ENCODE measurements at regions not wholly inside any gene's neighbourhood (a gene's known extent, or its start where the extent isn't known, plus 50 kb on each side); places are given as distances from the start of the nearest gene placed in this dataset.

DNA sequence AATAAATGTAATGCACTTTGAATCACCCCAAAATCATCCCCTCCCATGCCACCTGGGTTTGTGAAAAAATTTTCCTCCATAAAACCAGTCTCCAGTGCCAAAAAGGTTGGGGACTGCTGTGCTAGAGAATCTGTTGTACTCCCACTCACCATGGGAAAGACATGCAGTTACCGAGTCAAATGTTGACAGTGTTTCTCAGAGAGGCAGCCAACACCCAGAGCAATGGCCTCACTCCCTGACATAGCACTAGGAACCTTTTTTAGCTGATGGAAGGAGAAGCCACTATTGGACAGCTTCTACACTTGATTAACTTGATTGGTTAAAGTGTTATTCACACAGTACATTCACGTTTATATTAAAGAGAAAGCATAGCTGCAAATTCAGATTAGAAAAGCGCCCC lies 59.8 kb upstream of the MANEA start:
- peaks cover 4% of the 10 kb centered on the region for H3K27me3 Mint-ChIP-seq (ENCODE audit: insufficient read depth, low read depth, poor library complexity)
- no peak for ATAC-seq
- H3K4me3 Mint-ChIP-seq, result no peak overlapping the region
- TF ChIP-seq NANOG (IDR thresholded peaks at IDR 0.05; ENCODE audit: borderline replicate concordance) (no peak), ZNF114 (CRISPR knock-in tag; IDR thresholded peaks at IDR 0.05) (no peak), CREB1 (CRISPR knock-in tag; IDR thresholded peaks at IDR 0.05; ENCODE audit: low read depth) (no peak), ZNF331 (CRISPR knock-in tag; IDR thresholded peaks at IDR 0.05; ENCODE audit: low read depth) (no peak)
- TF ChIP-seq, protein P1, sequence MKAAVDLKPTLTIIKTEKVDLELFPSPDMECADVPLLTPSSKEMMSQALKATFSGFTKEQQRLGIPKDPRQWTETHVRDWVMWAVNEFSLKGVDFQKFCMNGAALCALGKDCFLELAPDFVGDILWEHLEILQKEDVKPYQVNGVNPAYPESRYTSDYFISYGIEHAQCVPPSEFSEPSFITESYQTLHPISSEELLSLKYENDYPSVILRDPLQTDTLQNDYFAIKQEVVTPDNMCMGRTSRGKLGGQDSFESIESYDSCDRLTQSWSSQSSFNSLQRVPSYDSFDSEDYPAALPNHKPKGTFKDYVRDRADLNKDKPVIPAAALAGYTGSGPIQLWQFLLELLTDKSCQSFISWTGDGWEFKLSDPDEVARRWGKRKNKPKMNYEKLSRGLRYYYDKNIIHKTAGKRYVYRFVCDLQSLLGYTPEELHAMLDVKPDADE (IDR thresholded peaks at IDR 0.05), result no peak
- TF ChIP-seq, protein P2, sequence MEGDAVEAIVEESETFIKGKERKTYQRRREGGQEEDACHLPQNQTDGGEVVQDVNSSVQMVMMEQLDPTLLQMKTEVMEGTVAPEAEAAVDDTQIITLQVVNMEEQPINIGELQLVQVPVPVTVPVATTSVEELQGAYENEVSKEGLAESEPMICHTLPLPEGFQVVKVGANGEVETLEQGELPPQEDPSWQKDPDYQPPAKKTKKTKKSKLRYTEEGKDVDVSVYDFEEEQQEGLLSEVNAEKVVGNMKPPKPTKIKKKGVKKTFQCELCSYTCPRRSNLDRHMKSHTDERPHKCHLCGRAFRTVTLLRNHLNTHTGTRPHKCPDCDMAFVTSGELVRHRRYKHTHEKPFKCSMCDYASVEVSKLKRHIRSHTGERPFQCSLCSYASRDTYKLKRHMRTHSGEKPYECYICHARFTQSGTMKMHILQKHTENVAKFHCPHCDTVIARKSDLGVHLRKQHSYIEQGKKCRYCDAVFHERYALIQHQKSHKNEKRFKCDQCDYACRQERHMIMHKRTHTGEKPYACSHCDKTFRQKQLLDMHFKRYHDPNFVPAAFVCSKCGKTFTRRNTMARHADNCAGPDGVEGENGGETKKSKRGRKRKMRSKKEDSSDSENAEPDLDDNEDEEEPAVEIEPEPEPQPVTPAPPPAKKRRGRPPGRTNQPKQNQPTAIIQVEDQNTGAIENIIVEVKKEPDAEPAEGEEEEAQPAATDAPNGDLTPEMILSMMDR (conservative IDR thresholded peaks at IDR 0.05; ENCODE audit: low read depth in 2 of 2), result no peak
- H3K9me2 ChIP-seq (ENCODE audit: insufficient read depth), result no peaks in the 10 kb centered on the region
- H4K20me1 ChIP-seq (replicated peaks; ENCODE audit: insufficient read depth), result no peaks in the 10 kb centered on the region
- H3K79me2 ChIP-seq (replicated peaks; ENCODE audit: insufficient read depth), result no peaks in the 10 kb centered on the region
- H3K27ac Mint-ChIP-seq, result no peak overlapping the region
- no peak for DNase-seq (ENCODE audit: low spot score)
- H3K36me3 Mint-ChIP-seq (ENCODE audit: low read depth), result peaks cover 6% of the 10 kb centered on the region; the same call in 2 of the 3 replicates
- H3K27ac ChIP-seq (ENCODE audit: low read depth), result no peak overlapping the region
- H3K27me3 ChIP-seq (ENCODE audit: insufficient read depth), result no peaks in the 10 kb centered on the region
- no peak overlapping the region for H2AFZ ChIP-seq
- no peak overlapping the region for H3K4me2 ChIP-seq
- peaks cover 36% of the 10 kb centered on the region for H3K4me1 Mint-ChIP-seq
- peaks cover 22% of the 10 kb centered on the region for H3K4me1 ChIP-seq (ENCODE audit: insufficient read depth)
- H3K4me3 ChIP-seq, result no peak overlapping the region
- no peaks in the 10 kb centered on the region; the same call in 2 of the 3 replicates for H3K9me3 Mint-ChIP-seq
- H3F3A ChIP-seq (replicated peaks; ENCODE audit: low read depth), result no peaks in the 10 kb centered on the region
- no peaks in the 10 kb centered on the region for H3K36me3 ChIP-seq (ENCODE audit: insufficient read depth)

DNA sequence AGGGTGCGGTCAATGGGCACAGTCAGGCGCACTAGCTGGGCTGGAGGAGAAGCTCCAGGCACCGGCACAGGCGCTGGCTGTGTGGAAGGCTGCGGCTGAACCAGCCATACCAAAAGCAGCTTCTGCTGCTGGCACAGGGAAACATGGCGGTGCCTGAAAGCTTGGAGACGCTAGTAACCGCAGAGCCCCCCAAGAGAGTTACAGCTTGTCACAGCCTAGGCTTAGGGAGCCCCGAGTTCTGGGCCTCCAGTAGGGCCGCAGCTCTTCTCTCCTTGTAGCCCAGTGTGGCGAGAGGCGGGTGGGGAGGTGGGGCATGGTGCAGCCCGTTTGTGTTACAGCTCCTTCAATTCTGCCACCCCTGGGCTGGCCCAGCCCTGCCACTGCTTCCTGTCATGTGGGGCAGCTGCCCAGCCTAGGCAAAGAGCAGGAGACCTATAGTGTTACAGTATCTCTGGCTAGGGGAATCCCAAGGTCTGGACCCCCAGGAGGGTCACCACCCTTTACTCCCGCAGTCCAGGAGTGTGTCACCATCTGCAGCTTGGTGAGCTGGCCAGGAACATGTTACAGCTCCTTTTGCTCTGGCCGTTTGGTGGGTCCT lies 58.6 kb upstream of the MANEA start:
- Histone ChIP-seq H3K27me3 (ENCODE audit: insufficient read depth) (no peaks in the 10 kb centered on the region), H3K4me1 (ENCODE audit: insufficient read depth) (peaks cover 22% of the 10 kb centered on the region), H3K9me2 (ENCODE audit: insufficient read depth) (no peaks in the 10 kb centered on the region), H3F3A (replicated peaks; ENCODE audit: low read depth) (no peaks in the 10 kb centered on the region), H3K27ac (ENCODE audit: low read depth) (no peak overlapping the region), H4K20me1 (replicated peaks; ENCODE audit: insufficient read depth) (no peaks in the 10 kb centered on the region), H2AFZ (no peak overlapping the region), H3K4me3 (no peak overlapping the region), H3K79me2 (replicated peaks; ENCODE audit: insufficient read depth) (no peaks in the 10 kb centered on the region), H3K36me3 (ENCODE audit: insufficient read depth) (no peaks in the 10 kb centered on the region), H3K4me2 (no peak overlapping the region)
- H3K4me3 Mint-ChIP-seq, result no peak overlapping the region
- DNase-seq (ENCODE audit: low spot score), result no peak
- H3K9me3 Mint-ChIP-seq, result no peaks in the 10 kb centered on the region; the same call in 2 of the 3 replicates
- peak; percentile 28; the same call in 1 of the 3 replicates for ATAC-seq
- peaks cover 38% of the 10 kb centered on the region for H3K4me1 Mint-ChIP-seq
- peaks cover 6% of the 10 kb centered on the region; the same call in 2 of the 3 replicates for H3K36me3 Mint-ChIP-seq (ENCODE audit: low read depth)
- peaks cover 4% of the 10 kb centered on the region for H3K27me3 Mint-ChIP-seq (ENCODE audit: insufficient read depth, low read depth, poor library complexity)
- H3K27ac Mint-ChIP-seq, result no peak overlapping the region
- TF ChIP-seq NANOG (IDR thresholded peaks at IDR 0.05; ENCODE audit: borderline replicate concordance) (no peak), STAT1 (IDR thresholded peaks at IDR 0.05; ENCODE audit: unreplicated experiment) (no peak), EZH2phosphoT487 (IDR thresholded peaks at IDR 0.05; ENCODE audit: unreplicated experiment) (no peak), EZH2 (IDR thresholded peaks at IDR 0.05; ENCODE audit: low read depth, unreplicated experiment) (no peak)
- TF ChIP-seq, protein P3, sequence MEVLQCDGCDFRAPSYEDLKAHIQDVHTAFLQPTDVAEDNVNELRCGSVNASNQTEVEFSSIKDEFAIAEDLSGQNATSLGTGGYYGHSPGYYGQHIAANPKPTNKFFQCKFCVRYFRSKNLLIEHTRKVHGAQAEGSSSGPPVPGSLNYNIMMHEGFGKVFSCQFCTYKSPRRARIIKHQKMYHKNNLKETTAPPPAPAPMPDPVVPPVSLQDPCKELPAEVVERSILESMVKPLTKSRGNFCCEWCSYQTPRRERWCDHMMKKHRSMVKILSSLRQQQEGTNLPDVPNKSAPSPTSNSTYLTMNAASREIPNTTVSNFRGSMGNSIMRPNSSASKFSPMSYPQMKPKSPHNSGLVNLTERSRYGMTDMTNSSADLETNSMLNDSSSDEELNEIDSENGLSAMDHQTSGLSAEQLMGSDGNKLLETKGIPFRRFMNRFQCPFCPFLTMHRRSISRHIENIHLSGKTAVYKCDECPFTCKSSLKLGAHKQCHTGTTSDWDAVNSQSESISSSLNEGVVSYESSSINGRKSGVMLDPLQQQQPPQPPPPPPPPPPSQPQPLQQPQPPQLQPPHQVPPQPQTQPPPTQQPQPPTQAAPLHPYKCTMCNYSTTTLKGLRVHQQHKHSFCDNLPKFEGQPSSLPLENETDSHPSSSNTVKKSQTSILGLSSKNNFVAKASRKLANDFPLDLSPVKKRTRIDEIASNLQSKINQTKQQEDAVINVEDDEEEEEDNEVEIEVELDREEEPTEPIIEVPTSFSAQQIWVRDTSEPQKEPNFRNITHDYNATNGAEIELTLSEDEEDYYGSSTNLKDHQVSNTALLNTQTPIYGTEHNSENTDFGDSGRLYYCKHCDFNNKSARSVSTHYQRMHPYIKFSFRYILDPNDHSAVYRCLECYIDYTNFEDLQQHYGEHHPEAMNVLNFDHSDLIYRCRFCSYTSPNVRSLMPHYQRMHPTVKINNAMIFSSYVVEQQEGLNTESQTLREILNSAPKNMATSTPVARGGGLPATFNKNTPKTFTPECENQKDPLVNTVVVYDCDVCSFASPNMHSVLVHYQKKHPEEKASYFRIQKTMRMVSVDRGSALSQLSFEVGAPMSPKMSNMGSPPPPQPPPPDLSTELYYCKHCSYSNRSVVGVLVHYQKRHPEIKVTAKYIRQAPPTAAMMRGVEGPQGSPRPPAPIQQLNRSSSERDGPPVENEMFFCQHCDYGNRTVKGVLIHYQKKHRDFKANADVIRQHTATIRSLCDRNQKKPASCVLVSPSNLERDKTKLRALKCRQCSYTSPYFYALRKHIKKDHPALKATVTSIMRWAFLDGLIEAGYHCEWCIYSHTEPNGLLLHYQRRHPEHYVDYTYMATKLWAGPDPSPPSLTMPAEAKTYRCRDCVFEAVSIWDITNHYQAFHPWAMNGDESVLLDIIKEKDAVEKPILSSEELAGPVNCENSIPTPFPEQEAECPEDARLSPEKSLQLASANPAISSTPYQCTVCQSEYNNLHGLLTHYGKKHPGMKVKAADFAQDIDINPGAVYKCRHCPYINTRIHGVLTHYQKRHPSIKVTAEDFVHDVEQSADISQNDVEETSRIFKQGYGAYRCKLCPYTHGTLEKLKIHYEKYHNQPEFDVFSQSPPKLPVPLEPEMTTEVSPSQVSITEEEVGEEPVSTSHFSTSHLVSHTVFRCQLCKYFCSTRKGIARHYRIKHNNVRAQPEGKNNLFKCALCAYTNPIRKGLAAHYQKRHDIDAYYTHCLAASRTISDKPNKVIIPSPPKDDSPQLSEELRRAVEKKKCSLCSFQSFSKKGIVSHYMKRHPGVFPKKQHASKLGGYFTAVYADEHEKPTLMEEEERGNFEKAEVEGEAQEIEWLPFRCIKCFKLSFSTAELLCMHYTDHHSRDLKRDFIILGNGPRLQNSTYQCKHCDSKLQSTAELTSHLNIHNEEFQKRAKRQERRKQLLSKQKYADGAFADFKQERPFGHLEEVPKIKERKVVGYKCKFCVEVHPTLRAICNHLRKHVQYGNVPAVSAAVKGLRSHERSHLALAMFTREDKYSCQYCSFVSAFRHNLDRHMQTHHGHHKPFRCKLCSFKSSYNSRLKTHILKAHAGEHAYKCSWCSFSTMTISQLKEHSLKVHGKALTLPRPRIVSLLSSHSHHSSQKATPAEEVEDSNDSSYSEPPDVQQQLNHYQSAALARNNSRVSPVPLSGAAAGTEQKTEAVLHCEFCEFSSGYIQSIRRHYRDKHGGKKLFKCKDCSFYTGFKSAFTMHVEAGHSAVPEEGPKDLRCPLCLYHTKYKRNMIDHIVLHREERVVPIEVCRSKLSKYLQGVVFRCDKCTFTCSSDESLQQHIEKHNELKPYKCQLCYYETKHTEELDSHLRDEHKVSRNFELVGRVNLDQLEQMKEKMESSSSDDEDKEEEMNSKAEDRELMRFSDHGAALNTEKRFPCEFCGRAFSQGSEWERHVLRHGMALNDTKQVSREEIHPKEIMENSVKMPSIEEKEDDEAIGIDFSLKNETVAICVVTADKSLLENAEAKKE (CRISPR knock-in tag; IDR thresholded peaks at IDR 0.05), result no peak

Data from GM23338 (cell line).